ENCODE measurements at regions not wholly inside any gene's neighbourhood (a gene's known extent, or its start where the extent isn't known, plus 50 kb on each side); places are given as distances from the start of the nearest gene placed in this dataset.

- Histone ChIP-seq H3K4me2 (replicated peaks; ENCODE audit: extremely low read depth, low read length, poor library complexity, severe bottlenecking) (no peak overlapping the region), H3K4me3 (replicated peaks in 1 of 3; ENCODE audit: low read depth in 2 of 3, low read length in 3 of 3) (no peak overlapping the region), H3K4me1 (ENCODE audit: control insufficient read depth in 1 of 2, insufficient read depth in 2 of 2, low read length in 2 of 2) (no peaks in the 10 kb centered on the region), H3K27ac (ENCODE audit: low read depth in 1 of 2, low read length in 2 of 2) (no peak overlapping the region), H2AFZ (ENCODE audit: insufficient read depth, low read depth, low read length, poor library complexity, severe bottlenecking) (no peak overlapping the region), H4K20me1 (ENCODE audit: insufficient read depth, low read length) (no peaks in the 10 kb centered on the region), H3K9me3 (replicated peaks in 1 of 2; ENCODE audit: control insufficient read depth in 1 of 2, insufficient read depth in 1 of 2, low read length in 2 of 2) (no peaks in the 10 kb centered on the region), H3K79me2 (ENCODE audit: insufficient read depth, low read length) (no peaks in the 10 kb centered on the region), H3K9ac (ENCODE audit: insufficient read depth, low read length, poor library complexity, severe bottlenecking) (no peak overlapping the region), H3K27me3 (ENCODE audit: control insufficient read depth in 2 of 2, insufficient read depth in 2 of 2, low read length in 2 of 2) (no peaks in the 10 kb centered on the region), H3K36me3 (replicated peaks in 1 of 2; ENCODE audit: control insufficient read depth in 1 of 2, insufficient read depth in 2 of 2, low read length in 2 of 2) (no peaks in the 10 kb centered on the region)
- Mint-ChIP-seq H3K9me3 (peaks cover 0 to 9% (median 2%) of the 10 kb centered on the region in 7 donors), H3K4me1 (peaks cover 3% of the 10 kb centered on the region), H3K36me3 (no peaks in the 10 kb centered on the region), H3K27ac (no peak overlapping the region), H3K4me3 (no peak overlapping the region), H3K27me3 (ENCODE audit: low read depth in 3 of 3) (peaks cover 0 to 2% (median 2%) of the 10 kb centered on the region in 3 donors)
- WGBS (ENCODE audit: insufficient coverage): 13% methylated on average over 5 of the region's 7 CpGs
- no peak for TF ChIP-seq CTCF (IDR thresholded peaks at IDR 0.05)
- no peak for DNase-seq
- intact Hi-C loops (cut with micrococcal nuclease): no loop called here
Measured at GRCh38 chr6:165889636-165890403, 226.8 kb upstream of the PDE10A start.

DNA sequence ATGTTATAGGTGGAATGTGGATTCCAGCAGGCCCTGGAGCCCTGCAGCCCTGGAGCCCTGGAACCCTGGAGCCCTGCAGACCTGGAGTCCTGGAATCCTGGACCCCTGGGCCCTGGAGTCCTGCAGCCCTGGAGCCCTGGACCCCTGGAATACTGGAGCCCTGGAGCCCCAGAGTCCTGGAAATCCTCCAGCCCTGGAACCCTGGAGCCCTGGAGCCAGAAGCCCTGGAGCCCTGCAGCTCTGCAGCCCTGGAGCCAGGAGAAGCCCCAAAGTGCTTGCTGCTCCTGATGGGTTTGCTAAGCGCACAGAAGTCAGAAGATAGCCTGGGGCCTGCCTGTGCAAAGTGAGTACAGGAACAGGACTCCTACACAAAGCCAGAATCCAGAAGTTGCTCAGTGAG is 223.1 kb upstream of the PDE10A start:
- no peak for TF ChIP-seq CTCF (IDR thresholded peaks at IDR 0.05)
- H3K4me1 Mint-ChIP-seq: peaks cover 3% of the 10 kb centered on the region

More for the DNA sequence above, 223.1 kb upstream of the PDE10A start:
- WGBS (ENCODE audit: insufficient coverage): 100% methylated on average over 1 of the region's 1 CpG
- Histone ChIP-seq H3K9me3 (replicated peaks in 1 of 2; ENCODE audit: control insufficient read depth in 1 of 2, insufficient read depth in 1 of 2, low read length in 2 of 2) (no peaks in the 10 kb centered on the region), H3K36me3 (replicated peaks in 1 of 2; ENCODE audit: control insufficient read depth in 1 of 2, insufficient read depth in 2 of 2, low read length in 2 of 2) (no peaks in the 10 kb centered on the region), H3K4me1 (ENCODE audit: control insufficient read depth in 1 of 2, insufficient read depth in 2 of 2, low read length in 2 of 2) (no peaks in the 10 kb centered on the region), H3K27ac (ENCODE audit: low read depth in 1 of 2, low read length in 2 of 2) (no peak overlapping the region), H3K79me2 (ENCODE audit: insufficient read depth, low read length) (no peaks in the 10 kb centered on the region), H4K20me1 (ENCODE audit: insufficient read depth, low read length) (no peaks in the 10 kb centered on the region), H2AFZ (ENCODE audit: insufficient read depth, low read depth, low read length, poor library complexity, severe bottlenecking) (no peak overlapping the region), H3K4me3 (replicated peaks in 1 of 3; ENCODE audit: low read depth in 2 of 3, low read length in 3 of 3) (no peak overlapping the region), H3K9ac (ENCODE audit: insufficient read depth, low read length, poor library complexity, severe bottlenecking) (no peak overlapping the region), H3K4me2 (replicated peaks; ENCODE audit: extremely low read depth, low read length, poor library complexity, severe bottlenecking) (no peak overlapping the region), H3K27me3 (ENCODE audit: control insufficient read depth in 2 of 2, insufficient read depth in 2 of 2, low read length in 2 of 2) (no peaks in the 10 kb centered on the region)
- no peak for DNase-seq
- no peak overlapping the region for H3K27ac Mint-ChIP-seq
- no peaks in the 10 kb centered on the region for H3K36me3 Mint-ChIP-seq
- H3K4me3 Mint-ChIP-seq: no peak overlapping the region
- intact Hi-C loops (cut with micrococcal nuclease): no loop called here
- peaks cover 0 to 2% (median 2%) of the 10 kb centered on the region in 3 donors for H3K27me3 Mint-ChIP-seq (ENCODE audit: low read depth in 3 of 3)
- H3K9me3 Mint-ChIP-seq: peaks cover 0 to 7% (median 2%) of the 10 kb centered on the region in 7 donors
